ENCODE measurements at regions not wholly inside any gene's neighbourhood (a gene's known extent, or its start where the extent isn't known, plus 50 kb on each side); places are given as distances from the start of the nearest gene placed in this dataset.

- TF ChIP-seq CTCF (IDR thresholded peaks at IDR 0.05; ENCODE audit: low read depth, low read length) (no peak), MAX (IDR thresholded peaks at IDR 0.05; ENCODE audit: low read depth, low read length) (no peak)
These were observed 113.8 kb upstream of the SIX2 start for GRCh38 chr2:45123065-45123464.

All from NB4 (cell line).